HG03196 (cell line): ENCODE measurements at regions not wholly inside any gene's neighbourhood (a gene's known extent, or its start where the extent isn't known, plus 50 kb on each side); places are given as distances from the start of the nearest gene placed in this dataset.
"Not testable (repeated sequence)": the region's sequence is repeated elsewhere in the genome, so short reads cannot be mapped to it uniquely, and the experiment has no call there.

Source experiments
- ATAC-seq: cut with Tn5 transposase; IDR thresholded peaks from one replicate; pipeline ENCODE4 v1.9.1; 2021; ENCODE audit not compliant: unreplicated experiment

GRCh38 chr10:6986927-6987326 lies 406.9 kb upstream of the PRKCQ start:
- no peak for ATAC-seq

DNA sequence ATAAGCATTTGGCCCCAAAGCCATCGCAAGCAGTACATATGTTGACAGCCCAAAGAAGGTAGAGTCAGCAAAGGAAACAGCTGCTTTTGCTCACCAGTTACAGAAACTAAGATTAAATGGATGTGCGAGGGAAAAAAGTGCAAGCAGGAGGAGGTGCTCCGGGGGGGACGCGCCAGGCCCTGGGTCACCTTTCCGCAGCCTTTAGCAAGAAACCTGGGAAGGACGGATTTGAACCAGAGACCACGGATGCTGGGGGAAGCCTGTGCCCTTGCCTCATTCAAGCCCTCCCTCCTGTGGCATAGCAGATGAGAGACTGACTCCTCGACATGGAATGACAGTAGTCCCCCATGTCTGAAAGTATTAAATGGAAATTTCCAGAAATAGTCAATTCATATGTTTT lies 405.6 kb upstream of the PRKCQ start:
- ATAC-seq: no peak

GRCh38 chr10:6984971-6985370 lies 404.9 kb upstream of the PRKCQ start:
- no peak for ATAC-seq

GRCh38 chr10:6984016-6984415 lies 403.9 kb upstream of the PRKCQ start:
- not testable (repeated sequence) for ATAC-seq

- ATAC-seq: no peak
Observed at GRCh38 chr10:6980353-6980752, 400.3 kb upstream of the PRKCQ start.

- ATAC-seq: no peak
Observed at GRCh38 chr10:6979371-6979770, 399.3 kb upstream of the PRKCQ start.

- ATAC-seq: no peak
Observed at GRCh38 chr10:6978187-6978627, 398.1 kb upstream of the PRKCQ start.

GRCh38 chr10:6977398-6978186 lies 397.5 kb upstream of the PRKCQ start:
- no peak for ATAC-seq

DNA sequence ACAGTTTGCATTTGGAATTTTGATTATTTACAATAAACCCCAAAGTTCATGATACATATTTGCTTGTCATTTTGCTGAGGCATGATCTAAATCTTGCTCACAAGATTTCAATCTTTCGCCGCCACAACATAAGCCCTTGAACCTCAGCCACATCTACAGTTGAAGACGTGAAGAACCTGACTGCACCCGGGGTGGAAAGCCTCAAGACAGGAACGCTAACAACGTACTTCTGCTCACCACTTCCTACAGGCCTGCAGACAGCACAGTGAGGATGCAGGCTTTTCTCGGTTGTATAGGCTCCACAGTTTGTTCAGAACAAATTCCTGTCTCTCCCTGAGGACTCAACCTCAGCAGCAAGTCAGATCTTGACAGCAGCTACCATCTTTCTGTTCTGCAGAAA lies 393.8 kb upstream of the PRKCQ start:
- no peak for ATAC-seq

- no peak for ATAC-seq
Observed at GRCh38 chr10:6972226-6972625, 392.1 kb upstream of the PRKCQ start.

DNA sequence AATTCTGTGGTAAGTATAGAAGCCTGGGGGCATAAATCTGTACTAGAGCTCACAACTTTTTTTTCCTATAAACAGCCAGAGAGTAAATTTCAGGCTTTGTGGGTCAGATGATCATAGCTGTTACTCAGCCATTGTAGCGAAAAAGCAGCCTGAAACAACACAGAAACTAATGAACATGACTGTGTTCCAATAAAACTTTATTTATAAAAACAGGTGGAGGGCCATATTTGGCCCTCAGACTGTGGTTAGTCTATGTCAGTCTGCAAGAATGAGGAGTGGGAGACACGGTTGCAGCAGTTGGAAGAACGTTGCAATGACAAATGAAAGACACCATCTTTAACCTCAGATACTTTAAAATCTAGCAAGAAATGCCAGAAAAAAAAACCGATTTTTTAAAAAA lies 389.6 kb upstream of the PRKCQ start:
- no peak for ATAC-seq

DNA sequence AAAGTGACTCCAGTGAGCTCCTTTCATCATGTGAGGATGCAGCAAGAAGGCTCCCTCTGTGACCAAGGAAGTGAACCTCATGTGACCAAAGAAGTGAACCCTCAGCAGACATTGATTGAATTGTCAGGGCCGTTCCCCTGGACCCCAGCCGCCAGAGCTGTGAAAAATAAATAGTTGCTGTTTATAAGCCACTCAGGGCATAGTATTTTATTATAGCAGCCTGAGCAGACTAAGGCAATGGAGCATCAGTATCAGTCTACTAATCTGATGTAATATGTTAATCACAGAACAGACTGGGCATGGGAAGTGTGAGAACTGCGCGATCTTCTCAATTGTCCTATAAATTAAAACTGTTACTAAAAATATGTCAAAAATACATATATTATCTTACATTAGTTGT lies 384.5 kb upstream of the PRKCQ start:
- no peak for ATAC-seq

DNA sequence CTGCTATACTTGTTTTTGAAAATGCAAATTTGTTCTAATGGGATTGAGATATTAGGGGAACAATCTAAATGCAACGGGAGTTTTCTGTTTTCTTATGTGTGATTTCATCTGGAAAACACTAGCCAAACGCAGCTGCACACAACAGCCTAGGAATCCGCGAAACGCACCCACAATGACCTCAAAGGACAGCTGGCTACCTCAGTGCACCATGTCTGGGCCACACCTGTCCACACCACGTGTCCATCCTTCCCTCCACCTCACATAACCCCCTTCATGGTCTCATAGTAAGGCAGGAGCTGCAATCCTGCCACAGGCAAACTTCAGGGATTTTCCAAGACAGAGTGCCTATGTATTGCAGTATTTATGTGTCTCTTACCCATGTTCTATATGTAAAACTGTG lies 382.5 kb upstream of the PRKCQ start:
- ATAC-seq: no peak

GRCh38 chr10:6958711-6959110 lies 378.6 kb upstream of the PRKCQ start:
- ATAC-seq: no peak

- no peak for ATAC-seq
Observed at GRCh38 chr10:6958254-6958653, 378.2 kb upstream of the PRKCQ start.

DNA sequence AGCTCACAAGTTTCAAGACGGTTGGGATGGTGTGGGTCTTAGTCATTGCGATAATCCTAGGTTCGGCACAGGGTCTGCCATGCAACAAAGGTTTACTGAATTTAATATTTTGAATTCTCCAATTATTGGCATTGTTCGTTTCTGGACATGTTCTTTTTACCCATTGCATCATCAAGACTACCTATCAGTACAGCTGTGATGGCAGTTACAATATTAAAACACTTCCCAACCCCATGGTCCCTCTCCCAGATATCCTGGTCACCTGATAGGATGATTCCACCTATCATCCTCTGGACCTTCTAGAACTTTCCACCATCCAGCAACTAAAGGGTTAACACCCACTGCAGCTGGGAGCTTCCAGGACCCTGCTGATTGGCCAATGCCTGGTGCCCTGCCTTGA lies 377.8 kb upstream of the PRKCQ start:
- no peak for ATAC-seq

DNA sequence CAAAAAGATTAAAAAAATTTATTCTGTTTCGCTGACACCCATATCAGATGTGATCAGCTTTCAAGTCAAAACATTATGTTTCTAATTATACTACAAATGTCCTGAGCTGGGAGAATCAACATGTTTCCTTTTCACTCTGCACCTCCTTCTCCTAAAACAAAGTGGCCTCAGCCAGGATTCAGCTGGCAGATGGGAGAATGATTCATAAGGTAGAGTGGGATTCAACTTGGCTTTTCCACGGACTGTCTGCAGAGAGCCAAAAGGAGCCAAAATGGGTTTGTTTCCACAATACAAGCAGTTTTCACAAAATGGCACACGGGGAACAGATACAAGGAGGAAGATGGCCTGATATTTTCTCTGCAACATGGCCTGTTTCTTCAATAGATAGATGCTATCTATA lies 376.5 kb upstream of the PRKCQ start:
- ATAC-seq: no peak

GRCh38 chr10:6953271-6953801 lies 373.3 kb upstream of the PRKCQ start:
- ATAC-seq: no peak

DNA sequence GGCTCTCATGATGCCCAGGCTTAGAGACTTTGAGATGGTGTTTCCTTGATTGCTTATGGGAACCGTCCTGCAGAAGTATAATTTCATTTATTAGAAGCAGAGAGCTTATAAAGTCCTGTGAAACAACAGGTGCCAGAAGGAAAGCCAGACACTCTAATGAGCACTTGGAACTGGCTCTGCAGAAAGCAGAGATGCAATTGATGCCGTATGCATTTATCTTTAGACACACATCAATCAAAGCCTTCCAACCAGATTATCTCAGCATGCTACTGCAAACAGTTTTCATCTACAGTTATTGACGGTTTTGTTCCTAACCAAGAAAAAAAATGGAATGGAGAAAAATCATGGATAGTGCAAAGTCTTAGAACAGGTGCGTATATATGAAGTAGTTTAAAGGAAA lies 371.7 kb upstream of the PRKCQ start:
- ATAC-seq: no peak

DNA sequence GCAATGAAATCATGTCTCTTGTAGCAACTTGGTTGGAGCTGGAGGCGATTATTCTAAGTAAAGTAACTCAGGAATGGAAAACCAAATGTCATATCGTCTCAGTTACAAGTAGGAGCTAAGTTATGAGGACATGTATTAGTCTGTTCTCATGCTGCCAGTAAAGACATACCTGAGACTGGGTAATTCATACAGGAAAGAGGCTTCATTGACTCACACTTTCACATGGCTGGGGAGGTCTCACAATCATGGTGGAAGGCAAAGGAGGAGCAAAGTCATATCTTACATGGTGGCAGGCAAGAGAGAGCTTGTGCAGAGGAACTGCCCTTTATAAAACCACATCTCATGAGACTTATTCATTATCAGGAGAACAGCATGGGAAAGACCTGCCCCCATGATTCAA lies 370.1 kb upstream of the PRKCQ start:
- ATAC-seq: no peak

- ATAC-seq: no peak
Observed at GRCh38 chr10:6944436-6944835, 364.4 kb upstream of the PRKCQ start.

- no peak for ATAC-seq
Observed at GRCh38 chr10:6938384-6938783, 358.3 kb upstream of the PRKCQ start.

DNA sequence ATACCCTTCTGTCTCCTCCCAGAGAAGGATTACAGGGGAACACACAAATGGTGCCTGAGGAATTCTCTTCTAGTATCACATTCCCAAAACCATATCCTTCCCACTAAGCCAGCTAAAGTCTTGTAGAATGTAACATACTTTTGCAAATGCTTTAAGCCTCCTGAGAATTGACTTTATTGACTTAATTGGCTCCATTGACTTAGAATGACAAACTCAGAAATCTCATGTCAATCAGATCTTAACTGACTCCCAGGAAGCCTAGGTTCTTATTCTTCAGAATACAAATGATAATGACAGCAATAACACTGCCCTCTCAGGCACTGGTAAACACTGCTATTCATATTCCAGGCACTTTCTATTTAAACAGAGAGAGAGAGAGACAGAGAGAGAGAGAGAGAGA lies 356.9 kb upstream of the PRKCQ start:
- no peak for ATAC-seq
